ENCODE measurements at regions not wholly inside any gene's neighbourhood (a gene's known extent, or its start where the extent isn't known, plus 50 kb on each side); places are given as distances from the start of the nearest gene placed in this dataset.

GRCh38 chr7:126026421-126027088, 1096.9 kb upstream of the POT1 start:
- FAIRE-seq (no peak), DNase-seq (ENCODE audit: low read depth) (no peak)
- no peaks in the 10 kb centered on the region for H3K36me3 Mint-ChIP-seq (ENCODE audit: low read depth, unreplicated experiment)
- H3K4me1 Mint-ChIP-seq (ENCODE audit: low read depth, unreplicated experiment), result peaks cover 8% of the 10 kb centered on the region
- no peaks in the 10 kb centered on the region for H3K27me3 Mint-ChIP-seq (ENCODE audit: low read depth, unreplicated experiment)
- Histone ChIP-seq H3K9ac (ENCODE audit: low read length) (no peak overlapping the region), H3K27me3 (ENCODE audit: insufficient read depth, low read length) (no peaks in the 10 kb centered on the region), H3K4me3 (ENCODE audit: insufficient read depth, low read depth, low read length) (no peak overlapping the region), H3K9me3 (ENCODE audit: insufficient read depth, low read depth, low read length) (no peaks in the 10 kb centered on the region), H2AFZ (ENCODE audit: low read depth, low read length) (peak overlapping the region; percentile 24), H3K27ac (ENCODE audit: low read depth, low read length) (no peak overlapping the region), H3K79me2 (ENCODE audit: insufficient read depth, low read length) (no peaks in the 10 kb centered on the region), H3K4me2 (ENCODE audit: low read length) (peak overlapping the region; percentile 33), H3K4me1 (ENCODE audit: insufficient read depth, low read length) (no peaks in the 10 kb centered on the region), H4K20me1 (ENCODE audit: insufficient read depth, low read length) (no peaks in the 10 kb centered on the region), H3K36me3 (ENCODE audit: insufficient read depth, low read length) (no peaks in the 10 kb centered on the region)
- no peak overlapping the region for H3K4me3 Mint-ChIP-seq (ENCODE audit: unreplicated experiment)
- TF ChIP-seq CTCF (IDR thresholded peaks at IDR 0.05; ENCODE audit: insufficient read depth, low read depth, low read length) (no peak), EZH2 (IDR thresholded peaks at IDR 0.05; ENCODE audit: insufficient read depth, low read length) (no peak)
- no peaks in the 10 kb centered on the region for H3K9me3 Mint-ChIP-seq (ENCODE audit: unreplicated experiment)
- H3K27ac Mint-ChIP-seq (ENCODE audit: unreplicated experiment), result peak overlapping the region; percentile 91

- TF ChIP-seq EZH2 (IDR thresholded peaks at IDR 0.05; ENCODE audit: insufficient read depth, low read length) (no peak), CTCF (IDR thresholded peaks at IDR 0.05; ENCODE audit: insufficient read depth, low read depth, low read length) (no peak)
- H3K27ac ChIP-seq (ENCODE audit: low read depth, low read length), result no peak overlapping the region
- no peaks in the 10 kb centered on the region for H3K27me3 ChIP-seq (ENCODE audit: insufficient read depth, low read length)
- H3K4me3 ChIP-seq (ENCODE audit: insufficient read depth, low read depth, low read length), result no peak overlapping the region
- no peak overlapping the region for H2AFZ ChIP-seq (ENCODE audit: low read depth, low read length)
- H3K27me3 Mint-ChIP-seq (ENCODE audit: low read depth, unreplicated experiment), result no peaks in the 10 kb centered on the region
- H3K9me3 ChIP-seq (ENCODE audit: insufficient read depth, low read depth, low read length), result no peaks in the 10 kb centered on the region
- H3K9ac ChIP-seq (ENCODE audit: low read length), result no peak overlapping the region
- DNase-seq (ENCODE audit: low read depth) (no peak), FAIRE-seq (no peak)
- no peaks in the 10 kb centered on the region for H3K36me3 ChIP-seq (ENCODE audit: insufficient read depth, low read length)
- H3K4me2 ChIP-seq (ENCODE audit: low read length), result no peak overlapping the region
- no peaks in the 10 kb centered on the region for H4K20me1 ChIP-seq (ENCODE audit: insufficient read depth, low read length)
- H3K4me1 ChIP-seq (ENCODE audit: insufficient read depth, low read length), result no peaks in the 10 kb centered on the region
- H3K9me3 Mint-ChIP-seq (ENCODE audit: unreplicated experiment), result no peaks in the 10 kb centered on the region
- peaks cover 22% of the 10 kb centered on the region for H3K4me1 Mint-ChIP-seq (ENCODE audit: low read depth, unreplicated experiment)
- H3K36me3 Mint-ChIP-seq (ENCODE audit: low read depth, unreplicated experiment), result no peaks in the 10 kb centered on the region
- H3K27ac Mint-ChIP-seq (ENCODE audit: unreplicated experiment), result no peak overlapping the region
- no peak overlapping the region for H3K4me3 Mint-ChIP-seq (ENCODE audit: unreplicated experiment)
- no peaks in the 10 kb centered on the region for H3K79me2 ChIP-seq (ENCODE audit: insufficient read depth, low read length)
Observed at GRCh38 chr7:126022452-126022851, 1092.8 kb upstream of the POT1 start.

- no peak overlapping the region for H3K9ac ChIP-seq (ENCODE audit: low read length)
- no peaks in the 10 kb centered on the region for H3K9me3 Mint-ChIP-seq (ENCODE audit: unreplicated experiment)
- H3K27me3 Mint-ChIP-seq (ENCODE audit: low read depth, unreplicated experiment), result no peaks in the 10 kb centered on the region
- H3K36me3 Mint-ChIP-seq (ENCODE audit: low read depth, unreplicated experiment), result no peaks in the 10 kb centered on the region
- no peak overlapping the region for H3K4me2 ChIP-seq (ENCODE audit: low read length)
- peaks cover 27% of the 10 kb centered on the region for H3K4me1 Mint-ChIP-seq (ENCODE audit: low read depth, unreplicated experiment)
- no peak overlapping the region for H3K4me3 Mint-ChIP-seq (ENCODE audit: unreplicated experiment)
- FAIRE-seq (no peak), DNase-seq (ENCODE audit: low read depth) (peak; percentile 4)
- no peak overlapping the region for H3K27ac ChIP-seq (ENCODE audit: low read depth, low read length)
- no peaks in the 10 kb centered on the region for H3K27me3 ChIP-seq (ENCODE audit: insufficient read depth, low read length)
- no peak for TF ChIP-seq CTCF (IDR thresholded peaks at IDR 0.05; ENCODE audit: insufficient read depth, low read depth, low read length)
- no peak for TF ChIP-seq EZH2 (IDR thresholded peaks at IDR 0.05; ENCODE audit: insufficient read depth, low read length)
- no peaks in the 10 kb centered on the region for H3K9me3 ChIP-seq (ENCODE audit: insufficient read depth, low read depth, low read length)
- no peak overlapping the region for H2AFZ ChIP-seq (ENCODE audit: low read depth, low read length)
- peak overlapping the region; percentile 86 for H3K27ac Mint-ChIP-seq (ENCODE audit: unreplicated experiment)
- no peaks in the 10 kb centered on the region for H4K20me1 ChIP-seq (ENCODE audit: insufficient read depth, low read length)
- no peak overlapping the region for H3K4me3 ChIP-seq (ENCODE audit: insufficient read depth, low read depth, low read length)
- H3K36me3 ChIP-seq (ENCODE audit: insufficient read depth, low read length), result no peaks in the 10 kb centered on the region
- no peaks in the 10 kb centered on the region for H3K79me2 ChIP-seq (ENCODE audit: insufficient read depth, low read length)
- H3K4me1 ChIP-seq (ENCODE audit: insufficient read depth, low read length), result no peaks in the 10 kb centered on the region
Observed at GRCh38 chr7:126016722-126017121, 1087.1 kb upstream of the POT1 start.

Measured in astrocyte (in vitro differentiated cells and primary cell).